Activated CD4-positive, alpha-beta T cell treated with anti-CD3 and anti-CD28 coated beads, Interleukin-10, Interleukin-2, amounts not matched to agents 100 ng/mL and 50 ng/mL, durations not matched to agents 16 hours and 8 hours (primary cell): ENCODE measurements at regions not wholly inside any gene's neighbourhood (a gene's known extent, or its start where the extent isn't known, plus 50 kb on each side); places are given as distances from the start of the nearest gene placed in this dataset.
"Not testable (repeated sequence)": the region's sequence is repeated elsewhere in the genome, so short reads cannot be mapped to it uniquely, and the experiment has no call there.

Experiments used
- DNase-seq: peaks from one replicate; pipeline ENCODE4 v3.0.0-alpha.2; 2020

- no peak for DNase-seq
These were observed 1352.6 kb upstream of the NUDT12 start for GRCh38 chr5:104915226-104915625.

- DNase-seq, result no peak
These were observed 1352.0 kb upstream of the NUDT12 start for GRCh38 chr5:104914536-104915070.

DNA sequence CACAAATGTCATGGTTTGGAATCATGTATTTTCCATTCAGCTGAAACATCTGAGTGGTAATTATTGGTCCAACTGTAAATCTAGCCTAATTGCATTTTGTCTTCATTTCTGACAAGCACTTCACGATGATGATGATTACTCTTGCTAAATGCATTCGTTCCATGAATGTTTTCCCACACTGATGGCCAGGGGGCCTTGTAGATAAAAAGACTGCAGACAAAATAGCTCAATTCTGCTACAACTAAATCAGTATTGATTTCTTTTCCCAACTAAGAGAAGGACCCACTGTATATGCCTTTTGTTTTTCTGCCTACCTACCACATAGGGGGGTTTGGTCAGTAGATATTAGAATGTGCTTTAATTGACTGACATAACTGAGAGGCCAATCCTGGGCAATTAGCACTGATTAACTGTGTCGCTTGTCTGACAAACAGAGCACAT lies 1351.3 kb upstream of the NUDT12 start:
- no peak for DNase-seq

DNA sequence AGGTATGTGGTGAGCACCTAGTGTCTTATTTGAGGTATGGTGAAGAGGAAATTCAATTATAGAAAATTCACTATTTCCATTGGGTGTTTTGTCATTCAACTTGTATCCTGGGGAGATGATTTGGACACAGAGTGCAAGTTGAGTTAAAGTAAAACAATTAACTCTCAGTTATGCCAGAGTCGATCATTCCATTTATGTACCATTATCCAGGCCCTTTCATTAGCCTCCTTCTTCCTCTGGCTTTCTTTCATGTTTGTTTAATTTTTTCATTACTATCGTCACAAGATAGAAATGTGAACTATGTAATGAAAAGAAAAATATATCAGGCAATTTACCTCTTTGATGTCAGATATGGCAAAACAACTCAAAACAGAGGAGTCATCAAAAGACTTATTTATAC lies 1347.2 kb upstream of the NUDT12 start:
- DNase-seq, result no peak

- no peak for DNase-seq
These were observed 1342.0 kb upstream of the NUDT12 start for GRCh38 chr5:104904561-104904960.

- no peak for DNase-seq
These were observed 1341.4 kb upstream of the NUDT12 start for GRCh38 chr5:104903941-104904340.

DNA sequence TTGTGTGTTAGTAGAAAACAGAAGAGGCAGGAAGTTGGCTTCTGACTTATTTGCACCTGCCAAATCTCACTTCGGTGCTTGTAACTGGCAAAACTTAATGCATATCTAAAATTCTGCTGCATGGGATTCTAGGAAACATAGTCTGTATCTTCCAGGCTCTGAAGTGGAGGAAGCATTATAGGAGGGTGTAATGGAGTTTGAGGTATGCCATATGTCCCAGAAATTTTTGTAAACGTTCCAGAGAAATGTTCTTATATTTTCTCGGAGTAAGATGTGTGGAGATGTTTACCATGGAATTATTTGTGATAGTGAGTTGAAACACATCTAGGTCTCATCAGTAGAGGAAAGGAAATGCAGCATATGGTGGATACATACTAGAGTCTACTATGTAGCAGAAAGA lies 1329.0 kb upstream of the NUDT12 start:
- DNase-seq, result no peak

- DNase-seq, result no peak
These were observed 1328.2 kb upstream of the NUDT12 start for GRCh38 chr5:104890767-104891166.

GRCh38 chr5:104859437-104859836 lies 1296.8 kb upstream of the NUDT12 start:
- no peak for DNase-seq

DNA sequence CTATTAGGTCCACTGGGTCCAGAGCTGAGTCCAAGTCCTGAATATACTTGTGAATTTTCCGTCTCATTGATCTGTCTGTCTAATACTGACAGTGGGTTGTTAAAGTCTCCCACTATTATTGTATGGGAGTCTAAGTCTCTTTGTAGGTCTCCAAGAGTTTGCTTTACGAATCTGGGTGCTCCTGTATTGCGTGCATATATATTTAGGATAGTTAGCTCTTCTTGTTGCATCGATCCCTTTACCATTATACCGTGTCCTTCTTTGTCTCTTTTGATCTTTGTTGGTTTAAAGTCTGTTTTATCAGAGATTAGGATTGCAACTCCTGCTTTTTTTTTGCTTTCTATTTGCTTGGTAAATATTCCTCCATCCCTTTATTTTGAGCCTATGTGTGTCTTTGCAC lies 1289.5 kb upstream of the NUDT12 start:
- DNase-seq, result not testable (repeated sequence)

GRCh38 chr5:104845541-104845940 lies 1283.0 kb upstream of the NUDT12 start:
- DNase-seq, result no peak

- no peak for DNase-seq
These were observed 1281.2 kb upstream of the NUDT12 start for GRCh38 chr5:104843822-104844221.

GRCh38 chr5:104840284-104840683 lies 1277.7 kb upstream of the NUDT12 start:
- no peak for DNase-seq

DNA sequence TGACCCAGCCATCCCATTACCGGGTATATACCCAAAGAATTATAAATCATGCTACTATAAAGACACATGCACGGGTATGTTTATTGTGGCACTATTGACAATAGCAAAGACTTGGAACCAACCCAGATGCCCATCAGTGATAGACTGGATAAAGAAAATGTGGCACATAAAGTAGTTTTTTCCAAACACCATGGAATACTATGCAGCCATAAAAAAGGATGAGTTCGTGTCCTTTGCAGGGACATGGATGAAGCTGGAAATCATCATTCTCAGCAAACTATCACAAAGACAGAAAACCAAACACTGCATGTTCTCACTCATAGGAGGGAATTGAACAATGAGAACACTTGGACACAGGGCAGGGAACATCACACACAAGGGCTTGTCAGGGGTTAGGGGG lies 1268.9 kb upstream of the NUDT12 start:
- DNase-seq, result not testable (repeated sequence)

GRCh38 chr5:104821606-104822005 lies 1259.0 kb upstream of the NUDT12 start:
- no peak for DNase-seq

DNA sequence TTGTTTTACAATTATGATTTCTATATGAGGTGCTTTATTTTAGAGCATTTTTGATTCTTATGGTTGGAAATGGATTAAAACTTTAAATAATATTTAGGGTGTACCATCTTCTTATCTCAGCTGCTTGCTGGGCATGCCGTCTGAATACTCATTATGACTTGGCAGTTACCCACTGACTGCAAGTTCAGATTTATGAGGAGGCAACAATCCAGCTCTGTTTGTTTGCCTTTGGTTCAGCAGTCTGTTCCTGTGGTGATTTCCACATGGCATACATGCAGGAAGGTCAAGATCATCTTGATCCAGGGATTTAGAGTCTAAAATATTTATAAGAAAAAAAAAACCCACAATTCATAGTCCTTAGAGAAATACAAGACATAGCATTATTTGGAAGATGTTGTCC lies 1254.5 kb upstream of the NUDT12 start:
- DNase-seq, result no peak

- no peak for DNase-seq
These were observed 1252.6 kb upstream of the NUDT12 start for GRCh38 chr5:104815212-104815611.

- DNase-seq, result no peak
These were observed 1238.0 kb upstream of the NUDT12 start for GRCh38 chr5:104800440-104801048.

- DNase-seq, result no peak
These were observed 1231.1 kb upstream of the NUDT12 start for GRCh38 chr5:104793755-104794080.

GRCh38 chr5:104793031-104793754 lies 1230.6 kb upstream of the NUDT12 start:
- no peak for DNase-seq

- no peak for DNase-seq
These were observed 1226.8 kb upstream of the NUDT12 start for GRCh38 chr5:104789366-104789765.

DNA sequence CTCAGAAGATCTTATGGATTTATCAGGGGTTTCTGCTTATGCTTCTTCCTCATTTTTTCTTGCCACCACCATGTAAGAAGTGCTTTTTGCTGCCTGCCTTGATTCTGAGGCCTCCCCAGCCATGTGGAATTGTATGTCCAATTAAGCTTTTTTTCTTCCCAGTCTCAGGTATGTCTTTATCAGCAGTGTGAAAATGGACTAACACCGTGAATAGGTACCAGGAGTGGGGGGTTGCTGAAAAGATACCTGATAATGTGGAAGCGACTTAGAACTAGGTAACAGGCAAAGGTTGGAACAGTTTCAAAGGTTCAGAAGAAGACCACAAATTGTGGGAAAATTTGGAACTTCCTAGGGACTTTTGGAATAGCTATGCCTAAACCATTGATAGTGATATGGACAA lies 1222.5 kb upstream of the NUDT12 start:
- DNase-seq, result no peak

DNA sequence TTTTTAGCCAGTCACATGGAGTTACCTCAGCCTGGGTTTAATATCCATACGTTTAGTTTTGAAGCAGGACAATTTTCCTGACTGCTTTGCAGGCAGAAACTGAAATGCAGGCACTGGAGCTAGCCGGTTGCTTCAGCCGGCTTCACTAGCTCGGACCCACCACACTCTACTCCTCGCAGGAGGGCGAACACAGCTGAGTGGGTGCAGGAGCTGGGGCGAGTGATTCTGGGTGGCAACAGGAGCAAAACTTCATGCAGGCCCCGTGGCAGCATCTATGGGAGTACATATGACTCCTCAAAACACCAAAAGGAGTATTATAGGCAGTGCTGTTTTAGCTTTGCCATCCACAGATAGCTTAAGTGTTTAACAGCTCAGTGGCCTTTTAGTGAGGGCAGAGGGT lies 1211.8 kb upstream of the NUDT12 start:
- no peak for DNase-seq

DNA sequence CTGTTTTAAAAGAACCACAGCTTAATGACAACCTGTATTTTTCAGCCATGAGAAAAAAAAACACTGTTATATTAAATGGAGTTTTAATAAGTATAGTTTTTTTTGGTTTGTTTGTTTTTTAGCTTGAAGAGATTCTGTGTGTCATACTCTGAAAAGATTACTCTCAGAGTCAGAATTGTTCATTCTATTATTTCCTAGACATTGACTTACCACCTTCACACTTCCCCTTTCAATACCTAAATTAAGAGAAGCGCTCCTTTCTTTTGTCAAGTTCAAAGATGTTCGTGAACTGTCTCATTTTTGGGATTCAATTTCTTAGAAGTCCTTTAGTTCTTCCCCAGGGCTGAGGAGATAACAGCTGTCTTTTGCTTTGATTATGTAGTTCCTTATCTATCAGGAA lies 1201.6 kb upstream of the NUDT12 start:
- no peak for DNase-seq

DNA sequence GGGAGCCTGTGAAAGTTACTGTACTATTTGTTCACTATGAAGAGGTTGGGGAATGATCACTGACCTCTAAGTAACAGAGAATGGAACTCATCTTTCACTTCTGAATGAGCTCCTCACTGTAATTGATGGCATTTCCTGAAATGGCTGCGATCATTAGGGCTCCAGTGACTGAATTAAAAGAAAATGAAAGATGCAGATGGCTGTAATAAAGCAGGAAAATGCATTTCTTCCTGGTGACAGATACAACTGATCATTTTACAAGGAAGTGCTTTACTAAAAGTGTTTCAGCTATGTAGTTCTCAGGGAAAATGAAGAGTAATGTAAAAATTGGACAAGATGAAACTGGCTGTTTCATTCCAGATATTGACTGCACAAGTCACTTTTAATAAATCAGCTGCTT lies 1200.6 kb upstream of the NUDT12 start:
- no peak for DNase-seq
